CD14-positive monocyte (primary cell): ENCODE measurements at regions not wholly inside any gene's neighbourhood (a gene's known extent, or its start where the extent isn't known, plus 50 kb on each side); places are given as distances from the start of the nearest gene placed in this dataset.
"Not testable (repeated sequence)": the region's sequence is repeated elsewhere in the genome, so short reads cannot be mapped to it uniquely, and the experiment has no call there.

Experiments used
- DNase-seq, 3 donors: peaks; one replicate each; pipeline ENCODE4 v3.0.0-alpha.2; 2011 to 2022
- H2AFZ ChIP-seq: 2 replicates; pipeline ENCODE4 v1.6.0; 2012; ENCODE audit warnings: mild to moderate bottlenecking, low read depth, low read length, inconsistent platforms; ENCODE audit not compliant: insufficient read depth, poor library complexity, severe bottlenecking
- H3K27ac ChIP-seq, 2 donors: 1 replicate in 1 of 2; 2 replicates in 1 of 2; pipeline ENCODE4 v1.5.1; 2012 to 2013; ENCODE audit warnings: low read length in 2 of 2, control low read depth in 1 of 2, inconsistent platforms in 1 of 2, low read depth in 1 of 2, mild to moderate bottlenecking in 1 of 2
- H3K27me3 ChIP-seq, 2 donors: one replicate each; pipeline versions ENCODE4 v1.6.0 to v1.6.1; 2011 to 2013; ENCODE audit warnings: low read length in 2 of 2; ENCODE audit not compliant: control insufficient read depth in 2 of 2, insufficient read depth in 2 of 2
- H3K36me3 ChIP-seq, 2 donors: replicated peaks in 1 of 2; 1 replicate in 1 of 2; 2 replicates in 1 of 2; pipeline versions ENCODE4 v1.5.1 to v1.6.1; 2012 to 2013; ENCODE audit warnings: low read length in 2 of 2, control low read depth in 1 of 2, inconsistent platforms in 1 of 2, mild to moderate bottlenecking in 1 of 2; ENCODE audit not compliant: insufficient read depth in 2 of 2, control insufficient read depth in 1 of 2
- H3K4me1 ChIP-seq, 2 donors: 1 replicate in 1 of 2; 2 replicates in 1 of 2; pipeline versions ENCODE4 v1.5.1 to v1.6.1; 2012 to 2013; ENCODE audit warnings: low read length in 2 of 2, control low read depth in 1 of 2, inconsistent platforms in 1 of 2, mild to moderate bottlenecking in 1 of 2, moderate library complexity in 1 of 2; ENCODE audit not compliant: insufficient read depth in 2 of 2, control insufficient read depth in 1 of 2
- H3K4me2 ChIP-seq: replicated peaks from 2 replicates; pipeline ENCODE3; 2012; ENCODE audit warnings: low read length, moderate library complexity, mild to moderate bottlenecking; ENCODE audit not compliant: poor library complexity, severe bottlenecking; ENCODE audit errors: extremely low read depth
- H3K4me3 ChIP-seq, 3 experiments: fragments of 200-600 bp in 1 of 3; sonication (generic) in 1 of 3; replicated peaks in 1 of 3; 1 replicate in 2 of 3; 2 replicates in 1 of 3; pipeline ENCODE4 v1.5.1; 2011 to 2013; ENCODE audit warnings: low read length in 3 of 3, mild to moderate bottlenecking in 3 of 3, control low read depth in 2 of 3, low read depth in 2 of 3, inconsistent platforms in 1 of 3, moderate library complexity in 1 of 3
- H3K79me2 ChIP-seq: 2 replicates; pipeline ENCODE4 v1.6.0; 2012; ENCODE audit warnings: mild to moderate bottlenecking, control low read depth, inconsistent platforms, low read length, moderate library complexity; ENCODE audit not compliant: insufficient read depth
- H3K9ac ChIP-seq: 2 replicates; pipeline ENCODE4 v1.6.0; 2017; ENCODE audit warnings: low read length, mild to moderate bottlenecking; ENCODE audit not compliant: insufficient read depth, poor library complexity, severe bottlenecking
- H3K9me3 ChIP-seq, 2 donors: replicated peaks in 1 of 2; 1 replicate in 1 of 2; 2 replicates in 1 of 2; pipeline versions ENCODE4 v1.5.1 to v1.6.1; 2012 to 2013; ENCODE audit warnings: low read length in 2 of 2, control low read depth in 1 of 2; ENCODE audit not compliant: control insufficient read depth in 1 of 2, insufficient read depth in 1 of 2
- H4K20me1 ChIP-seq: 2 replicates; pipeline ENCODE4 v1.6.0; 2012; ENCODE audit warnings: mild to moderate bottlenecking, low read length, control low read depth, moderate library complexity; ENCODE audit not compliant: insufficient read depth
- H3K27ac Mint-ChIP-seq, 7 donors: one replicate each; pipeline ENCODE4 v1.8.0; 2020; ENCODE audit warnings: mild to moderate bottlenecking in 7 of 7, mixed read lengths in 7 of 7, moderate library complexity in 6 of 7, inconsistent platforms in 2 of 7
- H3K27me3 Mint-ChIP-seq, 3 donors: one replicate each; pipeline ENCODE4 v1.8.0; 2021 to 2022; ENCODE audit warnings: low read depth in 3 of 3, mild to moderate bottlenecking in 3 of 3, mixed read lengths in 3 of 3, moderate library complexity in 3 of 3, inconsistent platforms in 1 of 3
- H3K36me3 Mint-ChIP-seq, 2 donors: one replicate each; pipeline ENCODE4 v1.8.0; 2020; ENCODE audit warnings: mixed read lengths in 2 of 2, inconsistent platforms in 1 of 2, mild to moderate bottlenecking in 1 of 2
- H3K4me1 Mint-ChIP-seq: one replicate; pipeline ENCODE4 v1.8.0; 2020; ENCODE audit warnings: mild to moderate bottlenecking, mixed read lengths
- H3K4me3 Mint-ChIP-seq, 2 donors: one replicate each; pipeline ENCODE4 v1.8.0; 2020; ENCODE audit warnings: mild to moderate bottlenecking in 2 of 2, mixed read lengths in 2 of 2, moderate library complexity in 1 of 2
- H3K9me3 Mint-ChIP-seq, 7 donors: one replicate each; pipeline ENCODE4 v1.8.0; 2020 to 2022; ENCODE audit warnings: mixed read lengths in 7 of 7, mild to moderate bottlenecking in 6 of 7, moderate library complexity in 6 of 7, inconsistent platforms in 2 of 7
- WGBS: methylation state at CpG from one replicate; pipeline ENCODE4 v1.1.5; 2013; ENCODE audit warnings: missing lambda C conversion rate; ENCODE audit not compliant: insufficient coverage; 5-methylcytosine and 5-hydroxymethylcytosine counted together
- intact Hi-C, 2 donors: fragments of 100-400 bp; cut with micrococcal nuclease; formaldehyde crosslinking; loops; one replicate each; pipeline versions ENCODE4 v1.15.0 to v1.15.1; 2023
- TF ChIP-seq, protein P1 (sequence below): fragments of 200-600 bp; IDR thresholded peaks from one replicate; pipeline ENCODE4 v1.8.0; 2022; ENCODE audit warnings: antibody characterized with exemption, mild to moderate bottlenecking

DNA sequence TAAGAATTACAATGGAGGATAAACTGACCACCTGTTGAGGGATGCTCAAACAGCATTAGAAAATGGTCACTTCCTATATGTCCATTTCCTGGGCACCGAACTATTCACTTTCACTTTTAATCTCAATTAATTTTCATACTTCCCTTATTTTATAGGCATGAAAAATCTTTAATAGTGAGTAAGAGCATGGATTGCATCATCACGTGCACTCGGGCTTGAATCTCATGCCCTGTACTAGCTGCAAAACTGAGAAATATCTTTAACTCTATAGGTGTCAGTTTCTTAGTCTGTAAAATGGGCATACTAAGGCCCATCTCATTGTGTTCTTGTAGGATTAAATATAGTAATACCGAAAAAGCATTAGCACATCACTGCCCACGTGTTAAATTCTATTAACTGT is 183.9 kb upstream of the FIGN start:
- TF ChIP-seq, protein P1, sequence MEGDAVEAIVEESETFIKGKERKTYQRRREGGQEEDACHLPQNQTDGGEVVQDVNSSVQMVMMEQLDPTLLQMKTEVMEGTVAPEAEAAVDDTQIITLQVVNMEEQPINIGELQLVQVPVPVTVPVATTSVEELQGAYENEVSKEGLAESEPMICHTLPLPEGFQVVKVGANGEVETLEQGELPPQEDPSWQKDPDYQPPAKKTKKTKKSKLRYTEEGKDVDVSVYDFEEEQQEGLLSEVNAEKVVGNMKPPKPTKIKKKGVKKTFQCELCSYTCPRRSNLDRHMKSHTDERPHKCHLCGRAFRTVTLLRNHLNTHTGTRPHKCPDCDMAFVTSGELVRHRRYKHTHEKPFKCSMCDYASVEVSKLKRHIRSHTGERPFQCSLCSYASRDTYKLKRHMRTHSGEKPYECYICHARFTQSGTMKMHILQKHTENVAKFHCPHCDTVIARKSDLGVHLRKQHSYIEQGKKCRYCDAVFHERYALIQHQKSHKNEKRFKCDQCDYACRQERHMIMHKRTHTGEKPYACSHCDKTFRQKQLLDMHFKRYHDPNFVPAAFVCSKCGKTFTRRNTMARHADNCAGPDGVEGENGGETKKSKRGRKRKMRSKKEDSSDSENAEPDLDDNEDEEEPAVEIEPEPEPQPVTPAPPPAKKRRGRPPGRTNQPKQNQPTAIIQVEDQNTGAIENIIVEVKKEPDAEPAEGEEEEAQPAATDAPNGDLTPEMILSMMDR = no peak

DNA sequence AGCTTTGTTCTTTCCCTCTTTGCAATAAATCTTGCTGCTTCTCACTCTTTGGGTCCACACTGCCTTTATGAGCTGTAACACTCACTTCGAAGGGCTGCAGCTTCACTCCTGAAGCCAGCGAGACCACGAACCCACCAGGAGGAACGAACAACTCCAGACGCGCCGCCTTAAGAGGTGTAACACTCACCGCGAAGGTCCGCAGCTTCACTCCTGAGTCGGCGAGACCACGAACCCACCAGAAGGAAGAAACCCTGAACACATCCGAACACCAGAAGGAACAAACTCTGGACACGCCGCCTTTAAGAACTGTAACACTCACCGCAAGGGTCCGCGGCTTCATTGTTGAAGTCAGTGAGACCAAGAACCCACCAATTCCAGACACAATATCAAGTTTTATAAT is 178.7 kb upstream of the FIGN start:
- H3K27me3 Mint-ChIP-seq, H3K36me3 Mint-ChIP-seq, intact Hi-C loops, H3K27ac ChIP-seq, H3K4me2 ChIP-seq, H2AFZ ChIP-seq, H4K20me1 ChIP-seq, H3K27me3 ChIP-seq, H3K4me1 ChIP-seq, H3K36me3 ChIP-seq, H3K4me1 Mint-ChIP-seq, H3K79me2 ChIP-seq, H3K4me3 Mint-ChIP-seq, DNase-seq, H3K4me3 ChIP-seq, H3K9ac ChIP-seq, H3K27ac Mint-ChIP-seq: not testable (repeated sequence)
- H3K9me3 ChIP-seq = peaks cover 13 to 34% of the 10 kb centered on the region in 2 donors
- 96% methylated on average over 12 of the region's 19 CpGs for WGBS
- peaks cover 2 to 18% (median 11%) of the 10 kb centered on the region in 7 donors for H3K9me3 Mint-ChIP-seq

More for the DNA sequence above, 183.9 kb upstream of the FIGN start:
- Histone ChIP-seq H3K4me3 (no peak overlapping the region), H3K36me3 (no peaks in the 10 kb centered on the region), H3K9ac (no peak overlapping the region), H3K4me2 (no peak overlapping the region), H4K20me1 (no peaks in the 10 kb centered on the region), H3K9me3 (peaks cover 0 to under 1% of the 10 kb centered on the region in 2 donors), H3K79me2 (no peaks in the 10 kb centered on the region), H3K27ac (no peak overlapping the region), H3K4me1 (no peaks in the 10 kb centered on the region), H3K27me3 (no peaks in the 10 kb centered on the region), H2AFZ (no peak overlapping the region)
- H3K4me1 Mint-ChIP-seq = no peaks in the 10 kb centered on the region
- H3K9me3 Mint-ChIP-seq = peaks cover 0 to 5% (median 0%) of the 10 kb centered on the region in 7 donors
- peaks cover 0 to 1% (median 0%) of the 10 kb centered on the region in 3 donors for H3K27me3 Mint-ChIP-seq
- no CpG with 5 or more reads among the region's 5 CpGs for WGBS
- H3K36me3 Mint-ChIP-seq = no peaks in the 10 kb centered on the region
- H3K27ac Mint-ChIP-seq = no peak overlapping the region
- no peak for DNase-seq
- H3K4me3 Mint-ChIP-seq = no peak overlapping the region
- intact Hi-C loops = no loop called here

DNA sequence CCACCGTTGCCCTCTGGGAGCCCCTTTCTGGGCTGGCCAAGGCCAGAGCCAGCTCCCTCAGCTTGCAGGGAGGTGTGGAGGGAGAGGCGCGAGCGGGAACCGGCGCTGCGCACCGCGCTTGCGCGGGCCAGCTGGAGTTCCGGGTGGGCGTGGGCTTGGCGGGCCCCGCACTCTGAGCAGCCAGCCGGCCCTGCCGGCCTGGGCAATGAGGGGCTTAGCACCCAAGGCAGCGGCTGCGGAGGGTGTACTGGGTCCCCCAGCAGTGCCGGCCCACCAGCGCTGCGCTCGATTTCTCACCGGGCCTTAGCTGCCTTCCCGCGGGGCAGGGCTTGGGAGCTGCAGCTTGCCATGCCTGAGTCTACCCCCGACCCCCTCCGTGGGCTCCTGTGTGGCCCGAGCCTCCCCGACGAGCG is 177.7 kb upstream of the FIGN start:
- H4K20me1 ChIP-seq, H3K27ac Mint-ChIP-seq, H3K27me3 Mint-ChIP-seq, intact Hi-C loops, H3K36me3 ChIP-seq, H3K9ac ChIP-seq, H3K4me2 ChIP-seq, H2AFZ ChIP-seq, H3K27ac ChIP-seq, H3K36me3 Mint-ChIP-seq, H3K4me1 ChIP-seq, H3K4me3 ChIP-seq, H3K79me2 ChIP-seq, DNase-seq, H3K27me3 ChIP-seq, H3K4me1 Mint-ChIP-seq: not testable (repeated sequence)
- WGBS = 81% methylated on average over 29 of the region's 32 CpGs
- Mint-ChIP-seq H3K4me3 (peak overlapping the region in 1 of 2 donors; percentile 20), H3K9me3 (peaks cover 2 to 22% (median 11%) of the 10 kb centered on the region in 7 donors)
- peaks cover 18 to 39% of the 10 kb centered on the region in 2 donors for H3K9me3 ChIP-seq
